GM23338 (cell line): ENCODE measurements at regions not wholly inside any gene's neighbourhood (a gene's known extent, or its start where the extent isn't known, plus 50 kb on each side); places are given as distances from the start of the nearest gene placed in this dataset.

Source experiments
- ATAC-seq: fragments of 200-7000 bp; cut with Tn5 transposase; 3 replicates; pipeline ENCODE4 v1.9.1; 2020
- DNase-seq: peaks from one replicate; pipeline ENCODE4 v3.0.0-alpha.2; 2015; ENCODE audit warnings: low spot score
- H2AFZ ChIP-seq: fragments of 200-600 bp; sonication (generic); 2 replicates; pipeline ENCODE4 v1.8.0; 2016; ENCODE audit warnings: antibody characterized with exemption, mild to moderate bottlenecking, moderate library complexity
- H3F3A ChIP-seq: fragments of 200-600 bp; sonication (generic); replicated peaks from 2 replicates; pipeline ENCODE4 v1.8.0; 2017; ENCODE audit warnings: antibody characterized with exemption, mixed run types, low read depth
- H3K27ac ChIP-seq: fragments of 200-600 bp; sonication (generic); 2 replicates; pipeline ENCODE4 v1.6.1; 2016; ENCODE audit warnings: low read depth
- H3K27me3 ChIP-seq: fragments of 200-600 bp; sonication (generic); 2 replicates; pipeline ENCODE4 v1.8.0; 2016; ENCODE audit warnings: mild to moderate bottlenecking, mixed run types, moderate library complexity; ENCODE audit not compliant: insufficient read depth
- H3K36me3 ChIP-seq: fragments of 200-600 bp; sonication (generic); 2 replicates; pipeline ENCODE4 v1.8.0; 2016; ENCODE audit warnings: mild to moderate bottlenecking; ENCODE audit not compliant: insufficient read depth
- H3K4me1 ChIP-seq: fragments of 200-600 bp; sonication (generic); 2 replicates; pipeline ENCODE4 v1.8.0; 2016; ENCODE audit warnings: mild to moderate bottlenecking, moderate library complexity; ENCODE audit not compliant: insufficient read depth
- H3K4me2 ChIP-seq: fragments of 200-600 bp; sonication (generic); 2 replicates; pipeline ENCODE4 v1.7.1; 2017; ENCODE audit warnings: mixed run types
- H3K4me3 ChIP-seq: fragments of 200-600 bp; sonication (generic); 2 replicates; pipeline ENCODE4 v1.6.1; 2016; ENCODE audit warnings: mixed run types
- H3K79me2 ChIP-seq: fragments of 200-600 bp; sonication (generic); replicated peaks from 2 replicates; pipeline ENCODE4 v1.8.0; 2017; ENCODE audit warnings: mild to moderate bottlenecking; ENCODE audit not compliant: insufficient read depth
- H3K9me2 ChIP-seq: fragments of 200-600 bp; sonication (generic); 2 replicates; pipeline ENCODE4 v1.8.0; 2017; ENCODE audit not compliant: insufficient read depth
- H4K20me1 ChIP-seq: fragments of 200-600 bp; sonication (generic); replicated peaks from 2 replicates; pipeline ENCODE4 v1.8.0; 2017; ENCODE audit warnings: mild to moderate bottlenecking; ENCODE audit not compliant: insufficient read depth
- H3K27ac Mint-ChIP-seq: 2 replicates; pipeline ENCODE4 v1.8.0; 2020; ENCODE audit warnings: inconsistent platforms, mild to moderate bottlenecking, moderate library complexity, mixed read lengths
- H3K27me3 Mint-ChIP-seq: 3 replicates; pipeline ENCODE4 v1.8.0; 2022; ENCODE audit warnings: low read depth, mild to moderate bottlenecking, moderate library complexity, mixed read lengths, inconsistent platforms; ENCODE audit not compliant: insufficient read depth, poor library complexity
- H3K36me3 Mint-ChIP-seq: 3 replicates; pipeline ENCODE4 v1.8.0; 2021; ENCODE audit warnings: low read depth, mild to moderate bottlenecking, inconsistent platforms, moderate library complexity, mixed read lengths
- H3K4me1 Mint-ChIP-seq: 3 replicates; pipeline ENCODE4 v1.8.0; 2020; ENCODE audit warnings: mild to moderate bottlenecking, inconsistent platforms, mixed read lengths
- H3K4me3 Mint-ChIP-seq: 3 replicates; pipeline ENCODE4 v1.8.0; 2021; ENCODE audit warnings: moderate library complexity, mild to moderate bottlenecking, inconsistent platforms, mixed read lengths
- H3K9me3 Mint-ChIP-seq: 3 replicates; pipeline ENCODE4 v1.8.0; 2020; ENCODE audit warnings: moderate library complexity, mild to moderate bottlenecking, inconsistent platforms, mixed read lengths
- CREB1 ChIP-seq: fragments of 250-450 bp; sonication (Bioruptor Pico); IDR thresholded peaks from 2 replicates; pipeline ENCODE4 v1.5.0; 2020; ENCODE audit warnings: low read depth, mild to moderate bottlenecking, moderate library complexity
- CTCF ChIP-seq, 2 experiments: fragments of 200-600 bp in 1 of 2; sonication (generic) in 1 of 2; conservative IDR thresholded peaks; 2 replicates each; pipeline versions ENCODE4 v1.5.1 to v1.6.1; 2016 to 2017; ENCODE audit warnings: antibody characterized with exemption in 2 of 2, low read depth in 2 of 2, mild to moderate bottlenecking in 2 of 2, moderate library complexity in 1 of 2
- ETS1 ChIP-seq: IDR thresholded peaks from 2 replicates; pipeline ENCODE4 v1.6.1; 2016; ENCODE audit warnings: antibody characterized with exemption
- EZH2 ChIP-seq: fragments of 200-600 bp; sonication (generic); IDR thresholded peaks from one replicate; pipeline ENCODE4 v1.8.0; 2017; ENCODE audit warnings: antibody characterized with exemption, mild to moderate bottlenecking, low read depth; ENCODE audit not compliant: unreplicated experiment
- EZH2phosphoT487 ChIP-seq: fragments of 200-600 bp; sonication (generic); IDR thresholded peaks from one replicate; pipeline ENCODE4 v1.8.1; 2018; ENCODE audit warnings: antibody characterized with exemption; ENCODE audit not compliant: unreplicated experiment
- JUNB ChIP-seq: IDR thresholded peaks from one replicate; pipeline ENCODE4 v1.6.1; 2016; ENCODE audit warnings: antibody characterized with exemption; ENCODE audit not compliant: unreplicated experiment
- NANOG ChIP-seq: IDR thresholded peaks from 2 replicates; pipeline ENCODE4 v1.6.1; 2016; ENCODE audit warnings: antibody characterized with exemption, borderline replicate concordance
- POLR2AphosphoS5 ChIP-seq: IDR thresholded peaks from 2 replicates; pipeline ENCODE4 v1.6.1; 2016; ENCODE audit warnings: antibody characterized with exemption, low read depth
- REST ChIP-seq: IDR thresholded peaks from one replicate; pipeline ENCODE4 v1.6.1; 2018; ENCODE audit warnings: antibody characterized with exemption; ENCODE audit not compliant: unreplicated experiment
- STAT1 ChIP-seq: IDR thresholded peaks from one replicate; pipeline ENCODE4 v1.6.1; 2016; ENCODE audit warnings: antibody characterized with exemption; ENCODE audit not compliant: unreplicated experiment
- ZNF114 ChIP-seq: fragments of 250-450 bp; sonication (Bioruptor Pico); IDR thresholded peaks from 2 replicates; pipeline ENCODE4 v1.5.0; 2020; ENCODE audit warnings: mild to moderate bottlenecking, moderate library complexity
- ZNF331 ChIP-seq: fragments of 250-450 bp; sonication (Bioruptor Pico); IDR thresholded peaks from 2 replicates; pipeline ENCODE4 v1.5.0; 2020; ENCODE audit warnings: low read depth, mild to moderate bottlenecking, moderate library complexity
- ZNF462 ChIP-seq: fragments of 250-450 bp; sonication (Bioruptor Pico); IDR thresholded peaks from 2 replicates; pipeline ENCODE4 v1.5.0; 2020; ENCODE audit warnings: mild to moderate bottlenecking, moderate library complexity

- no peaks in the 10 kb centered on the region for H3K36me3 ChIP-seq
- Mint-ChIP-seq H3K36me3 (no peaks in the 10 kb centered on the region), H3K27me3 (no peaks in the 10 kb centered on the region), H3K9me3 (no peaks in the 10 kb centered on the region), H3K4me3 (no peak overlapping the region), H3K27ac (no peak overlapping the region), H3K4me1 (no peaks in the 10 kb centered on the region)
- DNase-seq (no peak), ATAC-seq (no peak)
- H4K20me1 ChIP-seq, result no peaks in the 10 kb centered on the region
- no peaks in the 10 kb centered on the region for H3K27me3 ChIP-seq
- TF ChIP-seq ZNF114 (CRISPR knock-in tag), result no peak
- no peak for TF ChIP-seq POLR2AphosphoS5
- no peak for TF ChIP-seq ZNF331 (CRISPR knock-in tag)
- no peak for TF ChIP-seq JUNB
- no peak for TF ChIP-seq EZH2
- no peak for TF ChIP-seq ETS1
- TF ChIP-seq REST, result no peak
- no peak for TF ChIP-seq CTCF (conservative IDR thresholded peaks at IDR 0.05; ENCODE audit: low read depth in 2 of 2)
- no peak for TF ChIP-seq STAT1
- TF ChIP-seq CREB1 (CRISPR knock-in tag), result no peak
- no peak for TF ChIP-seq NANOG
- TF ChIP-seq EZH2phosphoT487, result no peak
- TF ChIP-seq ZNF462, result no peak
- 0 out of 2 replicates have a peak, but pooled peaks cover 3% of the 10 kb centered on the region for H3K9me2 ChIP-seq
- no peak overlapping the region for H3K27ac ChIP-seq
- no peak overlapping the region for H3K4me2 ChIP-seq
- H2AFZ ChIP-seq, result no peak overlapping the region
- H3K4me1 ChIP-seq, result no peaks in the 10 kb centered on the region
- no peaks in the 10 kb centered on the region for H3K79me2 ChIP-seq
- H3F3A ChIP-seq, result no peaks in the 10 kb centered on the region
- no peak overlapping the region for H3K4me3 ChIP-seq
These were observed 655.7 kb downstream of the NOVA1 start for GRCh38 chr14:25942090-25942489.
